Hepatocyte (in vitro differentiated cells): ENCODE measurements at regions not wholly inside any gene's neighbourhood (a gene's known extent, or its start where the extent isn't known, plus 50 kb on each side); places are given as distances from the start of the nearest gene placed in this dataset.

Source experiments
- DNase-seq: peaks from one replicate; pipeline ENCODE4 v3.0.0-alpha.2; 2016; ENCODE audit warnings: low spot score
- H2AFZ ChIP-seq: fragments of 200-600 bp; sonication (generic); 2 replicates; pipeline ENCODE4 v1.6.0; 2016; ENCODE audit warnings: antibody characterized with exemption, mild to moderate bottlenecking
- H3K27ac ChIP-seq: fragments of 200-600 bp; sonication (generic); 2 replicates; pipeline ENCODE4 v1.5.1; 2016; ENCODE audit warnings: mild to moderate bottlenecking
- H3K27me3 ChIP-seq: fragments of 200-600 bp; sonication (generic); 2 replicates; pipeline ENCODE4 v1.6.1; 2016
- H3K36me3 ChIP-seq: fragments of 200-600 bp; sonication (generic); replicated peaks from 2 replicates; pipeline ENCODE4 v1.5.1; 2016; ENCODE audit warnings: low read depth; ENCODE audit not compliant: insufficient read depth
- H3K4me1 ChIP-seq: fragments of 200-600 bp; sonication (generic); 2 replicates; pipeline ENCODE4 v1.5.1; 2016; ENCODE audit warnings: mild to moderate bottlenecking, moderate library complexity; ENCODE audit not compliant: insufficient read depth
- H3K4me2 ChIP-seq: fragments of 200-600 bp; sonication (generic); 2 replicates; pipeline ENCODE4 v1.6.0; 2016
- H3K4me3 ChIP-seq: fragments of 200-600 bp; sonication (generic); 2 replicates; pipeline ENCODE4 v1.5.1; 2016; ENCODE audit warnings: mild to moderate bottlenecking
- H3K79me2 ChIP-seq: fragments of 200-600 bp; sonication (generic); 2 replicates; pipeline ENCODE4 v1.6.0; 2017; ENCODE audit warnings: mild to moderate bottlenecking
- H3K9me2 ChIP-seq: fragments of 200-600 bp; sonication (generic); replicated peaks from 2 replicates; pipeline ENCODE4 v1.6.0; 2017; ENCODE audit warnings: mild to moderate bottlenecking; ENCODE audit not compliant: insufficient read depth
- H3K9me3 ChIP-seq: fragments of 200-600 bp; sonication (generic); 2 replicates; pipeline ENCODE4 v1.5.1; 2016; ENCODE audit warnings: low read depth, mild to moderate bottlenecking
- H4K20me1 ChIP-seq: fragments of 200-600 bp; sonication (generic); 2 replicates; pipeline ENCODE4 v1.6.0; 2016; ENCODE audit warnings: mild to moderate bottlenecking; ENCODE audit not compliant: insufficient read depth, poor library complexity, severe bottlenecking
- CTCF ChIP-seq: fragments of 200-600 bp; sonication (generic); IDR thresholded peaks from 2 replicates; pipeline ENCODE4 v1.5.1; 2016; ENCODE audit warnings: antibody characterized with exemption, mild to moderate bottlenecking; ENCODE audit not compliant: poor library complexity
- EZH2 ChIP-seq: fragments of 200-600 bp; sonication (generic); IDR thresholded peaks from 2 replicates; pipeline ENCODE4 v1.6.1; 2016; ENCODE audit warnings: antibody characterized with exemption, mild to moderate bottlenecking, borderline replicate concordance
- EZH2phosphoT487 ChIP-seq: fragments of 200-600 bp; sonication (generic); IDR thresholded peaks from one replicate; pipeline ENCODE4 v1.6.1; 2018; ENCODE audit warnings: antibody characterized with exemption, mild to moderate bottlenecking, low read depth, moderate library complexity; ENCODE audit not compliant: unreplicated experiment, severe bottlenecking
- WGBS: methylation state at CpG from one replicate; pipeline ENCODE4 v1.1.6; 2016; ENCODE audit warnings: low lambda C conversion rate; ENCODE audit errors: missing lambda C conversion rate; 5-methylcytosine and 5-hydroxymethylcytosine counted together

GRCh38 chr16:47928008-47928407 is 227.8 kb downstream of the ABCC12 start:
- Histone ChIP-seq H3K9me2 (no peaks in the 10 kb centered on the region), H3K27ac (no peak overlapping the region), H3K4me2 (no peak overlapping the region), H3K79me2 (no peaks in the 10 kb centered on the region), H3K9me3 (no peaks in the 10 kb centered on the region), H4K20me1 (no peaks in the 10 kb centered on the region), H2AFZ (no peak overlapping the region), H3K4me3 (no peak overlapping the region), H3K4me1 (no peaks in the 10 kb centered on the region), H3K36me3 (no peaks in the 10 kb centered on the region), H3K27me3 (no peaks in the 10 kb centered on the region)
- TF ChIP-seq EZH2 (no peak), CTCF (no peak), EZH2phosphoT487 (no peak)
- WGBS = 87% methylated on average over 9 of the region's 9 CpGs
- DNase-seq = no peak

GRCh38 chr16:47927330-47927729 is 228.5 kb downstream of the ABCC12 start:
- Histone ChIP-seq H3K27me3 (no peaks in the 10 kb centered on the region), H3K4me3 (no peak overlapping the region), H3K4me2 (no peak overlapping the region), H3K9me3 (no peaks in the 10 kb centered on the region), H3K4me1 (no peaks in the 10 kb centered on the region), H2AFZ (no peak overlapping the region), H4K20me1 (no peaks in the 10 kb centered on the region), H3K9me2 (no peaks in the 10 kb centered on the region), H3K27ac (no peak overlapping the region), H3K79me2 (no peaks in the 10 kb centered on the region), H3K36me3 (no peaks in the 10 kb centered on the region)
- no peak for DNase-seq
- TF ChIP-seq CTCF = no peak
- TF ChIP-seq EZH2 = no peak
- no peak for TF ChIP-seq EZH2phosphoT487
- WGBS = 96% methylated on average over 6 of the region's 6 CpGs

GRCh38 chr16:47925811-47926460 is 229.9 kb downstream of the ABCC12 start:
- Histone ChIP-seq H4K20me1 (no peaks in the 10 kb centered on the region), H3K4me2 (no peak overlapping the region), H3K4me3 (no peak overlapping the region), H3K9me2 (no peaks in the 10 kb centered on the region), H3K79me2 (no peaks in the 10 kb centered on the region), H3K36me3 (no peaks in the 10 kb centered on the region), H3K27ac (no peak overlapping the region), H3K9me3 (no peaks in the 10 kb centered on the region), H3K4me1 (peaks cover 4% of the 10 kb centered on the region), H3K27me3 (no peaks in the 10 kb centered on the region), H2AFZ (no peak overlapping the region)
- no peak for TF ChIP-seq EZH2phosphoT487
- no peak for TF ChIP-seq EZH2
- no peak for TF ChIP-seq CTCF
- DNase-seq = no peak
- 92% methylated on average over 8 of the region's 8 CpGs for WGBS

GRCh38 chr16:47924950-47925349 is 230.8 kb downstream of the ABCC12 start:
- H2AFZ ChIP-seq = no peak overlapping the region
- H3K4me2 ChIP-seq = no peak overlapping the region
- no peaks in the 10 kb centered on the region for H3K9me3 ChIP-seq
- H3K36me3 ChIP-seq = no peaks in the 10 kb centered on the region
- no peak overlapping the region for H3K27ac ChIP-seq
- no peaks in the 10 kb centered on the region for H4K20me1 ChIP-seq
- no peak for TF ChIP-seq EZH2phosphoT487
- TF ChIP-seq CTCF = no peak
- TF ChIP-seq EZH2 = no peak
- DNase-seq = no peak
- H3K79me2 ChIP-seq = no peaks in the 10 kb centered on the region
- WGBS = 97% methylated on average over 2 of the region's 2 CpGs
- H3K4me3 ChIP-seq = no peak overlapping the region
- H3K9me2 ChIP-seq = no peaks in the 10 kb centered on the region
- peaks cover 8% of the 10 kb centered on the region for H3K4me1 ChIP-seq
- no peaks in the 10 kb centered on the region for H3K27me3 ChIP-seq
